K562 (cell line): ENCODE measurements at regions not wholly inside any gene's neighbourhood (a gene's known extent, or its start where the extent isn't known, plus 50 kb on each side); places are given as distances from the start of the nearest gene placed in this dataset.

Experiments used
- ATF7 ChIP-seq: fragments of 450-650 bp; IDR thresholded peaks from 2 replicates; pipeline ENCODE4 v1.7.1; 2014; ENCODE audit warnings: mild to moderate bottlenecking, moderate library complexity
- GABPB1 ChIP-seq: sonication (generic); formaldehyde crosslinking; IDR thresholded peaks from 2 replicates; pipeline ENCODE4 v1.8.0; 2022; ENCODE audit warnings: mild to moderate bottlenecking, missing genetic modification reagents
- HCFC1 ChIP-seq: IDR thresholded peaks from 2 replicates; pipeline ENCODE4 v1.6.1; 2012; ENCODE audit warnings: low read depth, low read length, improper control_type of control experiment
- KDM2B ChIP-seq: fragments of 250-450 bp; sonication (Bioruptor Pico); IDR thresholded peaks from 2 replicates; pipeline ENCODE4 v1.8.0; 2021; ENCODE audit warnings: mild to moderate bottlenecking, moderate library complexity
- KDM5B ChIP-seq: fragments of 200-600 bp; sonication (generic); IDR thresholded peaks from 2 replicates; pipeline ENCODE4 v1.6.1; 2012; ENCODE audit warnings: low read depth, mild to moderate bottlenecking, moderate library complexity, low read length, control low read depth, inconsistent platforms; ENCODE audit not compliant: insufficient replicate concordance
- MXI1 ChIP-seq: IDR thresholded peaks from 2 replicates; pipeline ENCODE4 v1.6.1; 2011; ENCODE audit warnings: low read depth, mild to moderate bottlenecking, improper control_type of control experiment, low read length
- PHF21A ChIP-seq: fragments of 450-650 bp; IDR thresholded peaks from 2 replicates; pipeline ENCODE4 v1.6.1; 2017; ENCODE audit warnings: low read depth, borderline replicate concordance
- POLR3G ChIP-seq: IDR thresholded peaks from 2 replicates; pipeline ENCODE4 v1.6.1; 2011; ENCODE audit not compliant: insufficient read length, insufficient replicate concordance; ENCODE audit errors: extremely low read depth
- SMARCB1 ChIP-seq: IDR thresholded peaks from 2 replicates; pipeline ENCODE4 v1.6.1; 2011; ENCODE audit warnings: improper control_type of control experiment, low read depth; ENCODE audit not compliant: insufficient read length
- ZNF133 ChIP-seq: fragments of 250-450 bp; sonication (Bioruptor Pico); IDR thresholded peaks from 2 replicates; pipeline ENCODE4 v1.4.0; 2020; ENCODE audit warnings: mild to moderate bottlenecking
- TF ChIP-seq, protein P1 (sequence below): fragments of 200-800 bp; sonication (Bioruptor generic); IDR thresholded peaks from 2 replicates; pipeline ENCODE4 v1.6.1; 2016; ENCODE audit warnings: missing genetic modification characterization, missing compliant biosample characterization
- TF ChIP-seq, protein P2 (sequence below): fragments of 450-650 bp; IDR thresholded peaks from 2 replicates; pipeline ENCODE4 v1.6.1; 2016; ENCODE audit warnings: low read depth
- TF ChIP-seq, protein P3 (sequence below): fragments of 450-650 bp; IDR thresholded peaks from 2 replicates; pipeline ENCODE4 v1.6.1; 2016; ENCODE audit warnings: mild to moderate bottlenecking

DNA sequence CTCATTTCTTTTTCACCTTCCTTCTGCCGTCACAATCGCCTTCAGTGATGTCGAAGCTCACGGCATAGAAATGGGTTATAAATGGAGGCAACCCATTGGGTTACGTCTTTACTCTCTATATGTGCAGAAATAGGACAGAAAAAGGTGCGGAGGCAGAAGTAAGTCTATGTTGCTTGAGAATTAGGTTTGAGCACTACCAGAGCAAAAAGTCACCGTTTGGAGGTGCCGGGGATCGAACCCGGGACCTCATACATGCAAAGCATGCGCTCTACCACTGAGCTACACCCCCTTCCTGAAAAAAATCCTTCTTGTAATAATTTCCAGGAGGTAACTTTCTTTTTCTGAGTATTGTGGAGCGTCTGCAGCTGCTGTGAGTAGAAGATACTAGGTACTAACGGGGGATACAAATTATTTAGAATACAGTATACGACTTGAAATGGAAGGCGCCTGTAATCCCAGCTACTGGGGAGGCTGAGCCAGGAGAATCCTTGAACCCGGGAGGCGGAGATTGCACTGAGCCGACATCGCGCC lies 134.2 kb downstream of the TRIM27 start (continued):
- TF ChIP-seq, protein P1, sequence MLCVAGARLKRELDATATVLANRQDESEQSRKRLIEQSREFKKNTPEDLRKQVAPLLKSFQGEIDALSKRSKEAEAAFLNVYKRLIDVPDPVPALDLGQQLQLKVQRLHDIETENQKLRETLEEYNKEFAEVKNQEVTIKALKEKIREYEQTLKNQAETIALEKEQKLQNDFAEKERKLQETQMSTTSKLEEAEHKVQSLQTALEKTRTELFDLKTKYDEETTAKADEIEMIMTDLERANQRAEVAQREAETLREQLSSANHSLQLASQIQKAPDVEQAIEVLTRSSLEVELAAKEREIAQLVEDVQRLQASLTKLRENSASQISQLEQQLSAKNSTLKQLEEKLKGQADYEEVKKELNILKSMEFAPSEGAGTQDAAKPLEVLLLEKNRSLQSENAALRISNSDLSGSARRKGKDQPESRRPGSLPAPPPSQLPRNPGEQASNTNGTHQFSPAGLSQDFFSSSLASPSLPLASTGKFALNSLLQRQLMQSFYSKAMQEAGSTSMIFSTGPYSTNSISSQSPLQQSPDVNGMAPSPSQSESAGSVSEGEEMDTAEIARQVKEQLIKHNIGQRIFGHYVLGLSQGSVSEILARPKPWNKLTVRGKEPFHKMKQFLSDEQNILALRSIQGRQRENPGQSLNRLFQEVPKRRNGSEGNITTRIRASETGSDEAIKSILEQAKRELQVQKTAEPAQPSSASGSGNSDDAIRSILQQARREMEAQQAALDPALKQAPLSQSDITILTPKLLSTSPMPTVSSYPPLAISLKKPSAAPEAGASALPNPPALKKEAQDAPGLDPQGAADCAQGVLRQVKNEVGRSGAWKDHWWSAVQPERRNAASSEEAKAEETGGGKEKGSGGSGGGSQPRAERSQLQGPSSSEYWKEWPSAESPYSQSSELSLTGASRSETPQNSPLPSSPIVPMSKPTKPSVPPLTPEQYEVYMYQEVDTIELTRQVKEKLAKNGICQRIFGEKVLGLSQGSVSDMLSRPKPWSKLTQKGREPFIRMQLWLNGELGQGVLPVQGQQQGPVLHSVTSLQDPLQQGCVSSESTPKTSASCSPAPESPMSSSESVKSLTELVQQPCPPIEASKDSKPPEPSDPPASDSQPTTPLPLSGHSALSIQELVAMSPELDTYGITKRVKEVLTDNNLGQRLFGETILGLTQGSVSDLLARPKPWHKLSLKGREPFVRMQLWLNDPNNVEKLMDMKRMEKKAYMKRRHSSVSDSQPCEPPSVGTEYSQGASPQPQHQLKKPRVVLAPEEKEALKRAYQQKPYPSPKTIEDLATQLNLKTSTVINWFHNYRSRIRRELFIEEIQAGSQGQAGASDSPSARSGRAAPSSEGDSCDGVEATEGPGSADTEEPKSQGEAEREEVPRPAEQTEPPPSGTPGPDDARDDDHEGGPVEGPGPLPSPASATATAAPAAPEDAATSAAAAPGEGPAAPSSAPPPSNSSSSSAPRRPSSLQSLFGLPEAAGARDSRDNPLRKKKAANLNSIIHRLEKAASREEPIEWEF = no peak
- peak; percentile 76; the same call in 1 of the 2 replicates for TF ChIP-seq PHF21A
- 0 out of 2 replicates have a peak, but pooled peaks have one; percentile 4 for TF ChIP-seq KDM2B (CRISPR knock-in tag)
- no peak for TF ChIP-seq ZNF133 (CRISPR knock-in tag)
- peak; percentile 61; the same call in 1 of the 2 replicates for TF ChIP-seq MXI1
- no peak for TF ChIP-seq SMARCB1
- TF ChIP-seq KDM5B = no peak
- TF ChIP-seq, protein P2, sequence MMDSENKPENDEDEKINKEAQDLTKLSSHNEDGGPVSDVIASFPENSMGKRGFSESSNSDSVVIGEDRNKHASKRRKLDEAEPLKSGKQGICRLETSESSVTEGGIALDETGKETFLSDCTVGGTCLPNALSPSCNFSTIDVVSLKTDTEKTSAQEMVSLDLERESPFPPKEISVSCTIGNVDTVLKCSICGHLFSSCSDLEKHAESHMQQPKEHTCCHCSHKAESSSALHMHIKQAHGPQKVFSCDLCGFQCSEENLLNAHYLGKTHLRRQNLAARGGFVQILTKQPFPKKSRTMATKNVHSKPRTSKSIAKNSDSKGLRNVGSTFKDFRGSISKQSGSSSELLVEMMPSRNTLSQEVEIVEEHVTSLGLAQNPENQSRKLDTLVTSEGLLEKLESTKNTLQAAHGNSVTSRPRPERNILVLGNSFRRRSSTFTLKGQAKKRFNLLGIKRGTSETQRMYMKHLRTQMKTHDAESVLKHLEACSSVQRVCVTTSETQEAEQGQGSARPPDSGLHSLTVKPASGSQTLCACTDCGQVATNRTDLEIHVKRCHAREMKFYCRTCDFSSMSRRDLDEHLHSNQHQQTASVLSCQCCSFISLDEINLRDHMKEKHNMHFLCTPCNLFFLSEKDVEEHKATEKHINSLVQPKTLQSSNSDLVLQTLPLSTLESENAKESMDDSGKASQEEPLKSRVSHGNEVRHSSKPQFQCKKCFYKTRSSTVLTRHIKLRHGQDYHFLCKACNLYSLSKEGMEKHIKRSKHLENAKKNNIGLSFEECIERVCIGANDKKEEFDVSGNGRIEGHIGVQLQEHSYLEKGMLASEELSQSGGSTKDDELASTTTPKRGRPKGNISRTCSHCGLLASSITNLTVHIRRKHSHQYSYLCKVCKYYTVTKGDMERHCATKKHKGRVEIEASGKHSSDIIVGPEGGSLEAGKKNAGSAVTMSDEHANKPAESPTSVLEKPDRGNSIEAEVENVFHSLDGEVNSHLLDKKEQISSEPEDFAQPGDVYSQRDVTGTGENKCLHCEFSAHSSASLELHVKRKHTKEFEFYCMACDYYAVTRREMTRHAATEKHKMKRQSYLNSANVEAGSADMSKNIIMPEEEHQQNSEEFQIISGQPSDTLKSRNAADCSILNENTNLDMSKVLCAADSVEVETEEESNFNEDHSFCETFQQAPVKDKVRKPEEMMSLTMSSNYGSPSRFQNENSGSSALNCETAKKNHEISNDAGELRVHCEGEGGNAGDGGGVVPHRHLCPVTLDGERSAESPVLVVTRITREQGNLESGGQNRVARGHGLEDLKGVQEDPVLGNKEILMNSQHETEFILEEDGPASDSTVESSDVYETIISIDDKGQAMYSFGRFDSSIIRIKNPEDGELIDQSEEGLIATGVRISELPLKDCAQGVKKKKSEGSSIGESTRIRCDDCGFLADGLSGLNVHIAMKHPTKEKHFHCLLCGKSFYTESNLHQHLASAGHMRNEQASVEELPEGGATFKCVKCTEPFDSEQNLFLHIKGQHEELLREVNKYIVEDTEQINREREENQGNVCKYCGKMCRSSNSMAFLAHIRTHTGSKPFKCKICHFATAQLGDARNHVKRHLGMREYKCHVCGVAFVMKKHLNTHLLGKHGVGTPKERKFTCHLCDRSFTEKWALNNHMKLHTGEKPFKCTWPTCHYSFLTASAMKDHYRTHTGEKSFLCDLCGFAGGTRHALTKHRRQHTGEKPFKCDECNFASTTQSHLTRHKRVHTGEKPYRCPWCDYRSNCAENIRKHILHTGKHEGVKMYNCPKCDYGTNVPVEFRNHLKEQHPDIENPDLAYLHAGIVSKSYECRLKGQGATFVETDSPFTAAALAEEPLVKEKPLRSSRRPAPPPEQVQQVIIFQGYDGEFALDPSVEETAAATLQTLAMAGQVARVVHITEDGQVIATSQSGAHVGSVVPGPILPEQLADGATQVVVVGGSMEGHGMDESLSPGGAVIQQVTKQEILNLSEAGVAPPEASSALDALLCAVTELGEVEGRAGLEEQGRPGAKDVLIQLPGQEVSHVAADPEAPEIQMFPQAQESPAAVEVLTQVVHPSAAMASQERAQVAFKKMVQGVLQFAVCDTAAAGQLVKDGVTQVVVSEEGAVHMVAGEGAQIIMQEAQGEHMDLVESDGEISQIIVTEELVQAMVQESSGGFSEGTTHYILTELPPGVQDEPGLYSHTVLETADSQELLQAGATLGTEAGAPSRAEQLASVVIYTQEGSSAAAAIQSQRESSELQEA = peak; percentile 56; the same call in 1 of the 2 replicates
- TF ChIP-seq, protein P3, sequence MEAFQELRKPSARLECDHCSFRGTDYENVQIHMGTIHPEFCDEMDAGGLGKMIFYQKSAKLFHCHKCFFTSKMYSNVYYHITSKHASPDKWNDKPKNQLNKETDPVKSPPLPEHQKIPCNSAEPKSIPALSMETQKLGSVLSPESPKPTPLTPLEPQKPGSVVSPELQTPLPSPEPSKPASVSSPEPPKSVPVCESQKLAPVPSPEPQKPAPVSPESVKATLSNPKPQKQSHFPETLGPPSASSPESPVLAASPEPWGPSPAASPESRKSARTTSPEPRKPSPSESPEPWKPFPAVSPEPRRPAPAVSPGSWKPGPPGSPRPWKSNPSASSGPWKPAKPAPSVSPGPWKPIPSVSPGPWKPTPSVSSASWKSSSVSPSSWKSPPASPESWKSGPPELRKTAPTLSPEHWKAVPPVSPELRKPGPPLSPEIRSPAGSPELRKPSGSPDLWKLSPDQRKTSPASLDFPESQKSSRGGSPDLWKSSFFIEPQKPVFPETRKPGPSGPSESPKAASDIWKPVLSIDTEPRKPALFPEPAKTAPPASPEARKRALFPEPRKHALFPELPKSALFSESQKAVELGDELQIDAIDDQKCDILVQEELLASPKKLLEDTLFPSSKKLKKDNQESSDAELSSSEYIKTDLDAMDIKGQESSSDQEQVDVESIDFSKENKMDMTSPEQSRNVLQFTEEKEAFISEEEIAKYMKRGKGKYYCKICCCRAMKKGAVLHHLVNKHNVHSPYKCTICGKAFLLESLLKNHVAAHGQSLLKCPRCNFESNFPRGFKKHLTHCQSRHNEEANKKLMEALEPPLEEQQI = peak; percentile 73
- no peak for TF ChIP-seq GABPB1 (CRISPR knock-in tag)
- peak; percentile 36 for TF ChIP-seq POLR3G
- TF ChIP-seq HCFC1 = 0 out of 2 replicates have a peak, but pooled peaks have one; percentile 17
- TF ChIP-seq ATF7 = peak; percentile 60
